ENCODE measurements at regions not wholly inside any gene's neighbourhood (a gene's known extent, or its start where the extent isn't known, plus 50 kb on each side); places are given as distances from the start of the nearest gene placed in this dataset.
A peak's percentile ranks its signal among the peaks of the same experiment; 100 is the strongest.

DNA sequence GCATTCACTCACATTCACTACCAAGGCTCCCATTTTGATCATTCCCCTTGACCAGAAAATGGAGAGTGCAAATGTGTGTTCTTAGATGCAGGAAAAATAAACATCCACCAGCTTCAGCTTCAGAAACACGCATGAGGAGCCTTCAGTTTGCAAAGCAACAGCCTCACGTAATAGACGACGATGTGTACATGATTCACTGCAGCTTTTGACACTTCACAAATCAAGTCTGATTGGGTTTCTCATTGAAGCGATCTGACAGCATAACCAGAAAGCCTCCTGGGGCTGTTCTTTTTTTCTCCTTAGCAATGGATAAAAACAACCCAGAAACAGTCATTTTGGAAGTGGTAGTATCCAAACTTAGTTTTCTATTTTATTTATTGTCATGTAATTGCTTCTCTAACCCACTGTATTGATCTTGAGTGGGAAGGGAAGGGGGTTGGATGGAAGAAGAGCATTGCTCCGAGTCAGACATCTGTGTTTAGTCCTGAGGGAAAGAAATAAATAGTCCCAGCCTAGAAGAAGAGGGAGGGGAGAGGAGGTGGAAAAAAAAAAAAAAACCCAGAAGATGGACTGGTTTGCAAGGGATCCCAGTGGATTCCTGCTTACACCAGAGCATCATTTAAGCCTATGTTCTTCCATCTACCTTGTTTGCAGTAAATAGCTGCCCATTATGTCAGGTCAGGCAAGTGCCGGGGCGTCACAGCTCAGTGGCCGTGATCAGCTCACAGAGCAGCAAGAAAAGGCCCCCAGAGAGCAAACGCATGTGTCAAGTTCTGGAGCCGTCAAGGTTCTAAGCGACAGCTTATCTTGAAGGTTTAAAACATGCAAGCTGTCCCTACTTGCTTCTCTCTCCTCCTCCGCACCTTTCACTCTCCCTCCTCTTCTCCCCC is 190.2 kb upstream of the SNX2 start:
- Histone ChIP-seq H3K4me3 (replicated peaks in 1 of 4; ENCODE audit: control extremely low read depth in 1 of 4, insufficient read depth in 1 of 4, low read depth in 3 of 4, low read length in 4 of 4) (no peak overlapping the region), H3K36me3 (ENCODE audit: control insufficient read depth, insufficient read depth, low read length) (no peaks in the 10 kb centered on the region), H3K4me1 (ENCODE audit: control insufficient read depth, extremely low read depth, insufficient read depth, low read length) (peaks cover 15% of the 10 kb centered on the region), H2AFZ (ENCODE audit: low read length) (no peak overlapping the region), H4K20me1 (ENCODE audit: control insufficient read depth, extremely low read depth, insufficient read depth, low read length) (no peaks in the 10 kb centered on the region), H3K9me3 (ENCODE audit: control insufficient read depth, insufficient read depth, low read depth, low read length) (no peaks in the 10 kb centered on the region), H3K9ac (ENCODE audit: insufficient read depth, low read length) (no peak overlapping the region), H3K27me3 (ENCODE audit: control insufficient read depth, insufficient read depth, low read length) (no peaks in the 10 kb centered on the region), H3K4me2 (ENCODE audit: extremely low read depth, insufficient read depth, low read length) (peak overlapping the region; percentile 44), H3K79me2 (ENCODE audit: control insufficient read depth, insufficient read depth, low read length) (no peaks in the 10 kb centered on the region), H3K27ac (ENCODE audit: insufficient read depth, low read length) (no peak overlapping the region)
- peak in 1 of 2 donors; percentile 81 for DNase-seq (ENCODE audit: low read depth in 2 of 2)
- TF ChIP-seq EZH2 (IDR thresholded peaks at IDR 0.05; ENCODE audit: low read length, missing control alignments) (no peak), CTCF (conservative IDR thresholded peaks at IDR 0.05 in 1 of 2, IDR thresholded peaks at IDR 0.05 in 1 of 2; ENCODE audit: low read depth in 1 of 2, low read length in 2 of 2) (no peak)

DNA sequence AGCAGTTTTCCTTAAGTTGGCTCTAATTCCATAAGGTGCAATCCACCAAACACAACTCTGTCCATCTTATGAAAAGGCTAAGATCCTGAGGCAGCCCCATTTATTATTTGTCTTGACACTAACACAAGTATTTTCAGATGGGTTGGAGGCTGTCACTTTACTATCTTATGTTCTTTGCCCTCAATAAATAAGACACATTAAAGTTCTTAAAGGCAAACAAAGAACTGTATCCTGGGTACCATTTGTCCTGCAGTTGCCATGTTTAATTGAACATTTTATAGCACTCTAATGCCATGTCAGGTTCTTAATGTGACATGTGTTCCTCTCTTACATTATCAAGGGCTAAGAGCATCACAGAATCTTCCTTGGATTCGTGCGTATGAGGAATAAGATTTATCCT is 189.5 kb upstream of the SNX2 start:
- Histone ChIP-seq H3K27ac (ENCODE audit: insufficient read depth, low read length) (no peak overlapping the region), H3K79me2 (ENCODE audit: control insufficient read depth, insufficient read depth, low read length) (no peaks in the 10 kb centered on the region), H3K9ac (ENCODE audit: insufficient read depth, low read length) (no peak overlapping the region), H3K4me3 (replicated peaks in 1 of 4; ENCODE audit: control extremely low read depth in 1 of 4, insufficient read depth in 1 of 4, low read depth in 3 of 4, low read length in 4 of 4) (no peak overlapping the region), H3K4me1 (ENCODE audit: control insufficient read depth, extremely low read depth, insufficient read depth, low read length) (peaks cover 15% of the 10 kb centered on the region), H4K20me1 (ENCODE audit: control insufficient read depth, extremely low read depth, insufficient read depth, low read length) (no peaks in the 10 kb centered on the region), H3K9me3 (ENCODE audit: control insufficient read depth, insufficient read depth, low read depth, low read length) (no peaks in the 10 kb centered on the region), H3K36me3 (ENCODE audit: control insufficient read depth, insufficient read depth, low read length) (no peaks in the 10 kb centered on the region), H2AFZ (ENCODE audit: low read length) (no peak overlapping the region), H3K4me2 (ENCODE audit: extremely low read depth, insufficient read depth, low read length) (peak overlapping the region; percentile 60), H3K27me3 (ENCODE audit: control insufficient read depth, insufficient read depth, low read length) (no peaks in the 10 kb centered on the region)
- no peak for DNase-seq (ENCODE audit: low read depth in 2 of 2)
- no peak for TF ChIP-seq CTCF (conservative IDR thresholded peaks at IDR 0.05 in 1 of 2, IDR thresholded peaks at IDR 0.05 in 1 of 2; ENCODE audit: low read depth in 1 of 2, low read length in 2 of 2)
- TF ChIP-seq EZH2 (IDR thresholded peaks at IDR 0.05; ENCODE audit: low read length, missing control alignments) = no peak

GRCh38 chr5:122586351-122586750 is 188.5 kb upstream of the SNX2 start:
- Histone ChIP-seq H3K4me3 (replicated peaks in 1 of 4; ENCODE audit: control extremely low read depth in 1 of 4, insufficient read depth in 1 of 4, low read depth in 3 of 4, low read length in 4 of 4) (no peak overlapping the region), H3K27ac (ENCODE audit: insufficient read depth, low read length) (peak overlapping the region; percentile 46), H4K20me1 (ENCODE audit: control insufficient read depth, extremely low read depth, insufficient read depth, low read length) (no peaks in the 10 kb centered on the region), H3K4me2 (ENCODE audit: extremely low read depth, insufficient read depth, low read length) (peak overlapping the region; percentile 60), H3K4me1 (ENCODE audit: control insufficient read depth, extremely low read depth, insufficient read depth, low read length) (peaks cover 15% of the 10 kb centered on the region), H3K9ac (ENCODE audit: insufficient read depth, low read length) (no peak overlapping the region), H2AFZ (ENCODE audit: low read length) (no peak overlapping the region), H3K9me3 (ENCODE audit: control insufficient read depth, insufficient read depth, low read depth, low read length) (no peaks in the 10 kb centered on the region), H3K36me3 (ENCODE audit: control insufficient read depth, insufficient read depth, low read length) (no peaks in the 10 kb centered on the region), H3K79me2 (ENCODE audit: control insufficient read depth, insufficient read depth, low read length) (no peaks in the 10 kb centered on the region), H3K27me3 (ENCODE audit: control insufficient read depth, insufficient read depth, low read length) (no peaks in the 10 kb centered on the region)
- no peak for TF ChIP-seq EZH2 (IDR thresholded peaks at IDR 0.05; ENCODE audit: low read length, missing control alignments)
- TF ChIP-seq CTCF (conservative IDR thresholded peaks at IDR 0.05 in 1 of 2, IDR thresholded peaks at IDR 0.05 in 1 of 2; ENCODE audit: low read depth in 1 of 2, low read length in 2 of 2) = no peak
- DNase-seq (ENCODE audit: low read depth in 2 of 2) = peak; percentile 64 to 66
